Fibroblast of gingiva (primary cell): ENCODE measurements at regions not wholly inside any gene's neighbourhood (a gene's known extent, or its start where the extent isn't known, plus 50 kb on each side); places are given as distances from the start of the nearest gene placed in this dataset.
A peak's percentile ranks its signal among the peaks of the same experiment; 100 is the strongest.

Experiments used
- DNase-seq: peaks from one replicate; pipeline ENCODE4 v3.0.0-alpha.2; 2011; ENCODE audit warnings: low read depth

DNA sequence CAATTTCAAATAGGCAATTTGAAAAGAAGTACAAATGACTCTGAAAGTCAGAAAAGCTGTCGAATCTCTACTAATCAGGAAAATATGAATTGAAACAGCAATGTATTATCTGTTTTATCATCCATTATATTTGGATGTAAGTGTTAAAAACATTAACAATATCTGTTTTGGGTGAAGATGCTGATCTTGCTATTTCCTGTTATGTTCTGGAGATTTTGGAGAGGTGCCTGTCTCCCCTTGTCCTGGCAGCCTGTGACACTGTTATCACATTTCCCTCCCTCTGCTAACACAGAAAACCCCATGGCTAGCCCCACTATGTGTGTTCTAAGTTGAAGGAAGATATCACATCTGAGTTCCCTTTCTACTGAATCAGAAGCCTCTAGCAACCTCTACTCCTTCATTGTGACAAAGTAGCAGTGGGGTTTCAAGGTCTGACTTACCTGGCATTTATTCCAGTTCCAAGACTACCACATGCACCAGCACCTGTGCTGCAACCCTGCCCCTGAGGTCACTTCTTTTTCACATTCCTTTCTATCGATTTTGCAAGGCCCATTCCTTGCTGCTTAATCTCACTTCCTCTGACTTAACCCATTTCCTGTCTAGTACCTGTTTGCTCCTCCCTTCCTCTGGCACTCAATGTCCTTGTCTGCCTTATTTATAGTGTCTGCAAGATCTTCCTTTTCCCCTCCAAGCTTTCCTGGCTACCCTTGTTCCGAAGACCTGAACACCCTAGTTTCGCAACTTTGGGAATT is 95.5 kb upstream of the COL8A1 start:
- DNase-seq, result no peak

DNA sequence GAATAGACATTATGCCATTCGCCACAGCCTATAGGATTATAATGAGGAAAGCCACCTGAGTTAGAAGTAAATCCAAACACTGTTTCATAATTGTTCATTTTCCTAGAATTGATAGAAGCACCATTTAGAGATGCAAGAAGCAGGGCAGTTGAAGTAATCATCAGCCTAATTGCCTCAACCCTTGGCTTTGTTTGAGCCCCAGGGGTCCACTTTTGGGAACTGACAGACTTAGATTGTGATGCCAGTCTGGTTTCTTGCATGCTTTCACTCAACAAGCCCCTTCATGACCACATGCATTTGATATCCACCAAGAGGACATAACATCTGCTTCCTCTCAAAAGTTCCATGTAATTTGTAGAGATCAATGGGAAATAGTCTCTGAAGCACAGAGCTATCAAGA is 97.2 kb upstream of the COL8A1 start:
- DNase-seq, result no peak

DNA sequence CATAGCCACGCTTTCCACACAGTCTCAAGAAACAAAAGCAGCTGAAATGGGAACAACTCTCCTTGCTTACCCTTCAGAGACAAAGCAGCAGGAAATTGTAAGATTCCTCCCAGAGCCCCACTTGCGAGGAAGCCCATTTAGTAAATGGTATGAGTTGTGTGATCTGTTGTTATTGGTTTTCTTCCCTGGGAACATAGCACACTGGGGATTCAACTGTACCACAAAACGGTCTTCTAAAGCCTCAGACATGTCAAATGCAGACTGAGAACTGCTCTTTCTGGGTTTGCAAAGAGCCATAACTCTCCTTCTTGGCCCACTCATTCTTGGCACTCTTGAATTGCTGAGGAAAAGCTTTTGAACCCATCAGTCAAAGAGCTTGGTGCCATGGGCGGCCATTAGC is 101.0 kb upstream of the COL8A1 start:
- no peak for DNase-seq

DNA sequence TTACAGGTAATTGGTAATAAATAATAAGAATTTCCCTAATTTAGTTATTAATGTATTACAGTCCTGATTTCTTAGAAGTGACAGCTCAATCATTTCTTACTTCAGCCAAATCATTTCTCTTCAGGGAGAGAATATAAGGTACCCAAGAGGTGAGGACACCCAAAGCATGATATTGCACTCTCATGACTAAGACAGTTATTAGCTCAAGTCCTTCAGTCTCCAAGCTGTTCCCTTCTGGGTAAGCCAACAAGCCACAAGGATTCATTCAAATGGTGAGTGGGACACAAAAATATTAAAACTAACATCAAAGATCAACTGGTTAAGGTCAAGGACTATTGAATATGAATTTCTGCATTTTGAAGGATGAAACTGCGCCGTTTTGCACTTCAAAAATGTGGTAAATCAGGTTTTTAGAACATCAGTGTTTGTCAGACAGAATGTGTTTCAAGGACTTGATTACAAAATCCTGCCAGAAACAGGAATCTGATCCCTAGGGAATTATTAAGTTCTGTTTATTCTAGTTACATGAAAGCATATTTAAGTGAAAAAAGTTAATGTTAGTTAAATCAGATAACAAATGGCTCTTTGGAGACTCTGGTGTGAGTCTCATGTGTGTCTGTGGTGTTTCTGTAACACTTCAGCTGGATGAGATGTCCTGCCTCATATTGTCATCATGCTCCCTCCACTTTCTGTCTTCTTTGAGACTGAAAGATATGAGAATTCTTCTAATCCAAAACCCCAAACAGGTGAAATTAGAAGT is 101.7 kb upstream of the COL8A1 start:
- peak; percentile 73 for DNase-seq

DNA sequence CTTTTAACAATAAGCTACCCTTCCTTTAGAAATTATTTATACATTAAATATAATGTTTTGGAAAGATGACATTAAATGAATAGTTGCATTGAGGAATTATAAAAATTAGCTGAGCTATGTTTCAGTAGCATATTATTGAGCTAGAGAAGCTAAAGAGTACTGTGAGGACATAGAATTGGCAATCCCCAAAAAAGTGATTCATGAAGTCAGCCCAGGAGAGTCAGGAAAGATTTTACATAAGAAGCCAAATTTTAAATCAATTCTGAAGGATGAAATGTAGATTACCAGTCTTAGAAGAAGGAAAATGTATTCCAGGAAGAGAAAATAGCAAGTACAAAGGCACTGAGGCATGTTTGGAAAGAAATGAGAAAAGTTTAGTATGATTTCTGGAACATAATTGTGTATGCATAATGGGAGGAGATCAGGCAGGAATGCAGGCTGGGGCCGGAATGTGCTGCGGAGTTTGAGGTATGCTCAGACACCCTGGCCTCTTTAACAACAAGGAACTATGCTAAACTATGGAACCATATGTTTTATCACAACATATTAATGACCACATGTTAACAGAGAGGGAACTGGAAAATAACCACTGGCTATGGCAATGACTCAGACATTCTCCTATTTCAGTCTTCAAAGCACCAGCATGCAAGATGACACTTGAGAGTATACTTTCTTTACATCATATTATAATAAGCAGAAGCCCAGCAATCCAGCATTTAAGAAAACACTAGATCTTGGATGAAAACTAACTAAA is 103.3 kb upstream of the COL8A1 start:
- DNase-seq, result peak; percentile 84

DNA sequence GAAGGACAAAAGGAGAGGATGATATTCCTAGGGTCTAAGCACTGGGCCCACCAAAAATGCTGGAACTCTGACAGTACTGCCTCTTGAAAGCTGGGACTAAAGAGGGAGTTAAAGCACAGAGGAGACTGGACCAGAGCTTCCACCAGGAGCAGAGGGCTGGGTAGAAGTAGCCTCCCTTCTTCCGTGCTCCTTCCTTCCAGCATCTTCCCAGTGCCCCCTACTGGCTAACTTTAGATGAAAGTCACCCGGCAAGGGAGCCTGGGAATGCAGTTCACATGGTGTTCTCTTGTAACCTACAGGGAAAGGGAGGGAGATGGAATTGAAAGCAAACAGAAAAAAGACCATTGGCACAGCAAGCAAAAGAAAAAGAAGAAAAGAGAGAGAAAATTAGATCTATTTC is 106.1 kb upstream of the COL8A1 start:
- peak; percentile 72 for DNase-seq

DNA sequence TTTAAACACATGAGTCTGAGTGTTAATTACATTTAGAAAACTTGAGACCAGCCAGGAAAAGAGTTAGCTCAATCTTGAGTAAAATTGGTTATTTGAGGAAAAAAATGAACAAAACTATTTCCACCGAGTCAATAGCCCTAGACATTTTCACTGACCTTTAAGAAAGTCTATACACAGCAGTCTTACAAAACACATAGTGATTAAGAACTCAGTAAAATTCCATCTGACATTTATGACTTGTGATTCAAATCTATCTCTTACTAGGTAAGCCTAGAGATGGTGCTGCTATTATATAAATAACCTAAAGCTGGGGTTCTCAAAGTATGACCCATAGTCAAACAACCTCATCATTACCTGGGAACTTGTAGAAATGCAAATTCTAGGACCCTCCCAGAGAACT is 109.1 kb upstream of the COL8A1 start:
- DNase-seq, result no peak

DNA sequence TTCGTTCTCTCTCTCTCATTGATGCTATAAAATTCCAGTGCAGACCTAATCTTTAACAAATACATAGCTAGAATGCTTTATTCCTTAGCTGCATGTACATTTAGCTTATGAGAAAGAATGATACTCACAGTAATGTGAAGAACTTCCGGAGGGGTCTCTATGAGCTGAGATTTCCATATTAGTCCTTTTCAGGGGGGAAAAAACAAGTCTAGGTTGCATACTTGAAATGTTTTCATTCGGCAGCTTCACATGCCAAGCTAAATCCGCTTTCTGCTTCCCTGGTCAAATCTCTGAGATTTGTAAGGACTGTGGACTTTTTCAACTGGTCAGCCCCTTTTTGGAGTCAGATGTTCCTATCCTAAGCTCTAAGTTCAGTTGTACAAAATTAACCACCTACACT is 111.5 kb upstream of the COL8A1 start:
- no peak for DNase-seq

DNA sequence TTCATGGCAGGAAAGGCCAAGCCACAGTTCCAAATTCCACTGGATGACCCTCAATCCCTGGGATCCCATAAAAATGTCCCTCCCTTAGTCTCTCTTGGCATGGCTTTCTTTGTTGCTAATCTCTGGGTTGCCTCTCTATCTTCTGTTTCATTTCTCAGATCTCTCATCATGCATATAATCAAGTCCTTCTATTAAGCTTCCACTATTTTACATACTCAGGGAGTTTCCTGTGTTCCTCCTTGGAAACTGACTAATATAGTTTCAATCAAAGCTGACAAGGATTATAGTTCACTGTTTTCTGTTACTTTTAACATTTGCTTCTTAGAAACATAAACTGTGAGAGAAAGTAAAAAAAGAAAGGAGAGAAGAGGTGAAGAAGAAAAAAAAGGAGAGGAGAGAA is 113.8 kb upstream of the COL8A1 start:
- no peak for DNase-seq

DNA sequence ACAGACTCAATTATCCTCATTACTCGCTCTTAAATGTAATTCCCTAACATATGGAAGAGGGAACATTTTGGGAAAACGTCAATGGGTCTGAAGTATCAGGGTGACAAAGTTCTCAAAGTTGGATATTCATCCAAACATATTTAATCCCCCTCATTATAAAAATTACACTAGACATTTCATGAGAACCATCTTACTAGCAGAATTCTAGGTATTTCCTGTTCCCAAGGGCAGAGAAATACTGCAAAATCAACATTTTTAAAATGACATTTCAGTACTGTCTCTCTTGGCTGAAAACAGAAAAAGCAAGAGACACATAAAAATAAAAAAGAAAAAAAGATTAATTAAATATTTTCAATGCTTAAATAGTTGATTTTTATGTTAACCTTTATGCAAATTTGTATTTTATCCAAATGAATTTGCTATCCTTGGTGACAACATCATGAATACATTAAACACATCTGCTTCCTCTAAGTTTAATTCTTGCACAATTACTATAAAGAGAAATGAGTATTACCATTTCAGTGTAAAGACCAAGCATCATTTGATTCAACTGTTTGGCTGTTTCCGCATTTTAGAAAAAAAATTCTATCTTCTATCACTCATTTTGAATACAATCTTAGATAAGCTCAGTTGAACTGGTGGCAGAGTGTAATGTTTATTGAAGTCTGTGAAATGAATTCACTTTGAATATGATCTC is 114.8 kb upstream of the COL8A1 start:
- DNase-seq, result no peak

DNA sequence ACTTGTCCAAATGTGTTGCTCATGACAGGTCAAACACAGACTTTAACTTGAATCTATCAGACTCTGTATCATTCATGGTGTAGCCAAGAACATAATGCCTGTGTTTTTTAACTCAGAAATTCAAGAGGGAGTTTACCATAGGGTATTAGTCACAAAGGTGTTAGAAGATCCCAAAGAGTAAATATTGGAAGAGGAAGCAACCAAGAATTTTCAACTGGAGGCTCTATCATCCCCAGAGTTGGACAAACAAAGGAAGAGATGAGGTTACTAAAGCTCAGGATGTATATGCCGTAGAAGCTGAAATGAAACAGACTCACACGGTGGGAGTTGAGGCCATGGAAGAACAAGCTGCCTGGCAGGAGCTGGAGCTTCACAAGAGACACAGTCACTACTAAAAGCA is 116.2 kb upstream of the COL8A1 start:
- no peak for DNase-seq

DNA sequence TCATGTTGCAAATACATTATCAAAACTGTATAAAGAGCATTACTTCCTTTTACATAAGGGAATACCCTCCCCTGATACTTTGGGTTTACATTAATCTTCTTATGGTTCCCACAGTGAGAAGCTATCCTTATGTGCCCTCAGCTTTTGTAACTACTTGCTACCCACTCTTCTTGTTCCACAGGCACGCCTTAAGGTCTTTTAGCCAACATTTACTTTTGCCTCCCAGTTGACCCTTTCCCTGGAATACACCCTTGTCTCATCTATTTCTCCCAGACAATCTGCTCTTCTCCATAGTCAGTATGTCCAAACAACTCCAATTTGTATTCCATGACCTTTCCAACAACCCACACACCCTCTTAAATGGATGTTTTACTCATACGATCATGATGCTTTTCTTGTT is 116.8 kb upstream of the COL8A1 start:
- DNase-seq, result no peak

DNA sequence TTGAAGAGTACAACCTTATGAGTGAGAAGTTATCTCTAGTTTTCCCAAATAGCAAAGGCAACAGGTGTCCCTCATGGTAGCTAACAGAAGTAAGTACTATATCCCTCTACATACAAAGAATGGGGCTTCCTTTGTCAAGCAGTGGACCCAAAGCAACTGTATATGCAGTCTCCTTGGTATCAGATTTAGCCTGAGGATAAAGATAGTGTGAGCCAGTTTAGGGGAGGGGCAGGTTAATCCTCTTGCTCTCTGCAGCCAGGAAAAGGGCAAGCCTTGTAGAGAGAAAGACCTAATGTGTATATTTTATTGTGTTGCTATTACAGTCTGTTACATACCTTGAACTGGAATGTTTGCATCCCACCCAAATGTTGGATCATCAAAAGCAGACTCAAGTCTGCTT is 117.9 kb upstream of the COL8A1 start:
- no peak for DNase-seq

DNA sequence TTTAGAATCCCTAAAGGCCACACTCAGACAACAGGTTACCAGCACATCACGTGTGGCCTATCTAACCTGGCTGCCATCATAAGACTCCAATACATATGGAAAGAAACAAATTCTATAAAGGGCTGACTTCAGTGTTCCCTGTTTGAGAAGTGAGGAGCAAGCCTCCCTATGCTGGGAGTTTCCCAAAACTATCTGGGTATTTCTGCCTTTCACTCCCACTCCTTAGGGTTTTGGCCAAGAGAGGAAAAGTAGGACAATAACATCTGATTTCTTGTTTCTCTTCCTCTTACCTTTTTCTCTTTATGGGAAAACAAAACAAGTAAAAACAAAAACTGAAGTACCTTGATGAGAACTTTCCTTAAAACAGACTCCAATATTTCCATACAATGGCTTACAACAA is 121.5 kb upstream of the COL8A1 start:
- no peak for DNase-seq

DNA sequence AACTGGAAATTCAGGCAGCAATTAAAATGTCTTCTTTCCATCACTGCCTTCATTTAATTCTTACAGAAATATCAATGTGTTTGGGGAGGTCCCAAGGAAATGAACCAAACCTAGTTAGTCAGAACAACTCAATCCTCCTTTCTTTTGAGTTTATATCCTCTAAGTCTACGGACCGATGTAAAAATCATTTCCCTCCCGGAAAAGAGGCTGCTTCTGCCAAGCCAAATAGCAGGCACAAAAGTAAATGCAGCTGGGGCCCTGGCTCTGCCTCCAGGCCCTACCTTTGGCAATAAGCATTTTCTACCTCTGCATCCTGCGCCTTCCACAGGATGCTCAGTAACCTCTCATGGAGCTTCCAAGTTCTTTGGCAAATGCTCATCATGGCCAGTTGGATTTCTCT is 122.5 kb upstream of the COL8A1 start:
- DNase-seq, result no peak

DNA sequence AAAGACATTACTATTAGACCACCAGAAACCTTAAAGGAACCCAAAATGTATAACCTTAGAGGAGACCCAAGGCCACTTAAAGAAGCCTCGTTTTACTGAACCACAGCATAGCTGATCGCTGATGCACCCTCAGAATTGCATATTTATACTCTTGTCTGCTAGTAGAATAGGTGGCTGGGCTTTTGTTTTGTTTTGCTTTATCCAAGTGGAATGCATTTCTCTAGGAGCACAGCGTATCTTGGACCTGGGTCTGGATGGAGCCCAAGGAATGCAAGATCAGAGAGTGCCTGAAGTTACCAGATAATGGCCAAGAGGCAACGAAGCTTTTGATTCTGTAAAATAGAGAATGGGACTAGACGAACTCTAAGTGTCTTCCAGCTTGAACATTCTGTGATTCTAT is 129.2 kb upstream of the COL8A1 start:
- DNase-seq, result no peak

DNA sequence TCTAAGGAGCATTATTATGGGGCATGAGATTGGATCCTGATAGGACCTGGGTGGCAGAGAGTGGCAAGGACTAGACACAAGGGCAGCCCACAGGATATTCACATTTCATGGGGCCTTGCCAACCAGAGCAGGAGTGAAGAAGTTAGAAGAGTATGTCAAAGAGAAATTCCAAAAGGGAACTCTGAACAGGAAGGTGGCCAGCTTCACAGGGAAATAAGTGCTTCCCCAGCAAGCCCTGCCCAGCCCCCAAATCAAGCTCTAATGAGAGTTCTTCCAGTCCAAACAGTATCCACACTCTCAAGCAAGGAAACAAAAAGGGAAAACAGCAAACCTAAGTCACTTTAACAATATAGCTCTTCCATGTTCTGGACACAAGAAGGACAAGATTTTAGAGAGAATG is 130.2 kb upstream of the COL8A1 start:
- DNase-seq, result no peak

DNA sequence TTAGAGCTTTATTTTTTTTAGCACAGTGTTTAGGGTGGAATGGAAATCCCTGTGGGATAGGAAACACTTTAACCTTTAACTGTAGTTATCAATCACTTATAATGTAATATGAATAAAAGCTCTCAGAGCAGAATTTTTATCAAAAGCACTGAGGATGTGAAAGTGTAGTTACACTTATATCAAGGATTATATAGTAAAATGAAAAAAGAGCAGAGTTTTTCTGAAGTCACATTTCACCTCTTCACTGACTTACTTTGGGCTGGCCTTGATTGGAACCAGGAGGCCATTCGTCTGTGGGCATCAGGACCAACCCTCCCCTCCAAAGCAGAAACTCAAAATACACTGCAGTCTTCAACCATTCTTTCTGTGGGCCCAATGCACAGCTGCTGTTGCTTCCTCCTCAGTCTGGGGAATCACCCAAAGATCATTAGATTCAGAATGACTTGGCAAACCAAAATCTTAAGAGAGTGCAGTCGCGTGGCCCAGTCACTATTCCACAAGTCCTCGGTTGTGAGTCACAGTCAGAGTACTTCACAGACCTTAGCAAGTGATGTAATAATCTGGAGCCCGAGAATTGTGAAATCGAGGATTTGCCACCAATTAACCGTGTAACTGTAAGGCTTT is 132.6 kb upstream of the COL8A1 start:
- peak; percentile 93 for DNase-seq

DNA sequence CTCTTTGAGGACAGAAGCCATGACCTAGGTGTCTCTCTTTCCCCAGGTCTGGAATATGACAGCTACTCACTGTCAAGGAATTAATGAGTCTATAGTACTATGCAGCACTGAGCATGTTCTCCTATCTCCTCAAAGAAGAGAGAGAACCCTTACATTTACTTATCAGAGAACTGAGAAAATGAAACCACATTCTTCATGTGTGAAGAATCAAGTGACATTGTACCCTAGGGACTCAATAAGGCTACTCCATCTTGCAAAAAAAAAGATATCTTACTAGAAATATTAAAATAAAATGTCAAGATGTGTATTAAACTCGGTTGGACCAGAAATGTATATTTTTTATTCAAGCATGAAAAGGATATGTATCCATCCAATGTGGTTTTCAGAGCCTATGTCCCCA is 133.2 kb upstream of the COL8A1 start:
- DNase-seq, result no peak

DNA sequence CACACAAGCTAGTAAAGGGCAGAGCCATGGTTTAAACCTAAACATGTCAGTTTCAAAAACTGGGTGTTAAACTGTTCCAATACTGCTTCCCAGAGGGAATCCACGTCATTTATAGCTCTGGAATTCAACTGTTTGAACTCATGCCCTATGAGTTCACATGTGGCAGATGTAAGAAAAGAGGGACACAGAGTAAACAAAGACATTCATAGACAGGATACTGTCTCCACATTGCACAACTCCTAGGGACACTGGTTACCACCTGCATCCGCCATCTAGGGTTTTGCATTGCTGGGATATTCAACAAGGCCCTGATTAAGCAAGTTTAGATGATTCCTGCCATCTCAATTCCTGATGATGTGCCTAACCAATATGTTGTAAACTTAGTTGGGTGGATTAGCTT is 134.1 kb upstream of the COL8A1 start:
- peak; percentile 85 for DNase-seq

DNA sequence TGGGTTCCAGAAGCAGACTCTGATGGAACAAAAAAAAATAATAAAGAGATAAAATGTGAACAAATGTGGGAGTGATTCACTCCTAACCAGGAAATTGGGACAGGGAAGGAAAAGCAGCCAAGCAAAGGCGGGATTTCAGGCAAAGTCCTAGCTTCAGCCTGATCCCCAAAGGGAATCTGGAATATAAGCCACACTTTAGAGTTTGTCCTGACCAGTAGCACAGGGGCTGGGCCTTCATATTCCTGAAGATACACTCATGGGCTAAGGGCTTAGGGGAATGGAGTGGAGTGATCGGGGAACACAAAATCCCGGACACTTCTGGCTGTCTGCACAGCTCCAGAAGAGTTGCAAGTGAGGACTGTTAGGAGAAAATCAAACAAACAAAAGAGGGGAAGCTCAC is 135.0 kb upstream of the COL8A1 start:
- DNase-seq, result no peak

DNA sequence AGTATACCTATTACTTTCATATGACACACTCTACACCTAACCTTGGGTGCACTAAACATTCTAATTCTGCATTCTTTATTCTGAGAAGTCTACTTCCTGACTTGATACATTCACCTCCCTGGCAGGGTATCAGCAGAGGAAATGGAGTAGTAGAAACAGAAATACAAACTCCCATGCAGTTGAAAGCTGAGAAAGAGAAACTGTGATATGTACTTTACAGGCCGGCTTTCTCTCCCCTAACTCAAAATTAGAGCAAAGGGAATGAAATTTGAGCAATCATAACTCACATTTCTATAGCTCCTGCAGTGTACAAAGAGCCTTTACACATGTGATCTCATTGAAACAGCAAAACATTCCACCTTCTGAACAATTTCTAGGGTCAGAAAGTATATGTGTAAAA is 135.5 kb upstream of the COL8A1 start:
- DNase-seq, result no peak
